OCI-LY1 (cell line): ENCODE measurements at regions not wholly inside any gene's neighbourhood (a gene's known extent, or its start where the extent isn't known, plus 50 kb on each side); places are given as distances from the start of the nearest gene placed in this dataset.

ENCODE experiments used
- H2AFZ ChIP-seq: fragments of 200-600 bp; sonication (generic), shearing (Covaris generic); 2 replicates; pipeline ENCODE4 v1.6.0; 2014; ENCODE audit warnings: antibody characterized with exemption, mild to moderate bottlenecking, low read length
- H3F3A ChIP-seq: fragments of 200-600 bp; sonication (generic), shearing (Covaris generic); 2 replicates; pipeline ENCODE4 v1.6.0; 2014; ENCODE audit warnings: mild to moderate bottlenecking, antibody characterized with exemption, low read length, moderate library complexity; ENCODE audit not compliant: insufficient read depth
- H3K27ac ChIP-seq: fragments of 200-600 bp; sonication (generic); 2 replicates; pipeline ENCODE4 v1.5.1; 2014; ENCODE audit warnings: low read length, mixed run types, mild to moderate bottlenecking, low read depth; ENCODE audit not compliant: poor library complexity, severe bottlenecking
- H3K27me3 ChIP-seq: fragments of 200-600 bp; sonication (generic); 2 replicates; pipeline ENCODE4 v1.6.0; 2014; ENCODE audit warnings: antibody characterized with exemption, mild to moderate bottlenecking, low read length, moderate library complexity; ENCODE audit not compliant: insufficient read depth
- H3K36me3 ChIP-seq: fragments of 200-600 bp; sonication (generic); 2 replicates; pipeline ENCODE4 v1.6.1; 2014; ENCODE audit warnings: mild to moderate bottlenecking, antibody characterized with exemption, low read length, moderate library complexity, mixed read lengths; ENCODE audit not compliant: insufficient read depth
- H3K4me1 ChIP-seq: fragments of 200-600 bp; sonication (generic); 2 replicates; pipeline ENCODE4 v1.5.1; 2014; ENCODE audit warnings: mild to moderate bottlenecking, low read length, moderate library complexity; ENCODE audit not compliant: insufficient read depth, severe bottlenecking
- H3K4me2 ChIP-seq: fragments of 200-600 bp; sonication (generic), shearing (Covaris generic); 2 replicates; pipeline ENCODE4 v1.6.1; 2014; ENCODE audit warnings: low read length
- H3K4me3 ChIP-seq: fragments of 200-600 bp; sonication (generic); 2 replicates; pipeline ENCODE4 v1.5.1; 2014; ENCODE audit warnings: low read length, low read depth, mild to moderate bottlenecking, mixed read lengths; ENCODE audit not compliant: poor library complexity, severe bottlenecking
- H3K79me2 ChIP-seq: fragments of 200-600 bp; shearing (Covaris generic); 2 replicates; pipeline ENCODE4 v1.6.1; 2016; ENCODE audit warnings: mixed run types, low read length, mixed read lengths; ENCODE audit not compliant: insufficient read depth
- H3K9ac ChIP-seq: fragments of 200-600 bp; sonication (generic), shearing (Covaris generic); 2 replicates; pipeline ENCODE4 v1.6.1; 2014; ENCODE audit warnings: mild to moderate bottlenecking, low read length, mixed read lengths
- H3K9me2 ChIP-seq: fragments of 200-600 bp; sonication (generic), shearing (Covaris generic); 2 replicates; pipeline ENCODE4 v1.6.1; 2014; ENCODE audit warnings: low read depth, mild to moderate bottlenecking, low read length, mixed read lengths
- H3K9me3 ChIP-seq: fragments of 200-600 bp; shearing (Covaris generic); 2 replicates; pipeline ENCODE4 v1.6.1; 2014; ENCODE audit warnings: low read length, mixed read lengths
- H4K20me1 ChIP-seq: fragments of 200-600 bp; sonication (generic), shearing (Covaris generic); 2 replicates; pipeline ENCODE4 v1.6.0; 2016; ENCODE audit warnings: mild to moderate bottlenecking, low read length; ENCODE audit not compliant: insufficient read depth
- CTCF ChIP-seq: fragments of 200-600 bp; sonication (generic), shearing (Covaris generic); IDR thresholded peaks from 2 replicates; pipeline ENCODE4 v1.5.1; 2017; ENCODE audit warnings: mild to moderate bottlenecking, antibody characterized with exemption, low read length, moderate library complexity, mixed read lengths
- EZH2 ChIP-seq: fragments of 200-600 bp; sonication (generic), shearing (Covaris generic); IDR thresholded peaks from 2 replicates; pipeline ENCODE4 v1.8.0; 2017; ENCODE audit warnings: borderline replicate concordance, mixed run types, mild to moderate bottlenecking, antibody characterized with exemption, low read length, moderate library complexity, mixed read lengths

- H3K4me3 ChIP-seq, result no peak overlapping the region
- no peaks in the 10 kb centered on the region for H3K9me3 ChIP-seq
- no peak for TF ChIP-seq CTCF
- no peak for TF ChIP-seq EZH2
- no peak overlapping the region for H3K9ac ChIP-seq
- H3K36me3 ChIP-seq, result no peaks in the 10 kb centered on the region
- H3K27me3 ChIP-seq, result no peaks in the 10 kb centered on the region
- no peaks in the 10 kb centered on the region for H3K9me2 ChIP-seq
- no peaks in the 10 kb centered on the region for H3F3A ChIP-seq
- H3K4me2 ChIP-seq, result no peak overlapping the region
- H3K4me1 ChIP-seq, result no peaks in the 10 kb centered on the region
- H3K79me2 ChIP-seq, result no peaks in the 10 kb centered on the region
- H3K27ac ChIP-seq, result no peak overlapping the region
- H2AFZ ChIP-seq, result no peak overlapping the region
- no peaks in the 10 kb centered on the region for H4K20me1 ChIP-seq
Observed at GRCh38 chr12:111224186-111225066, 144.5 kb downstream of the PHETA1 start.

GRCh38 chr12:111222523-111222922 lies 146.4 kb downstream of the PHETA1 start:
- Histone ChIP-seq H3K4me3 (no peak overlapping the region), H2AFZ (no peak overlapping the region), H3K9me3 (no peaks in the 10 kb centered on the region), H3K4me1 (no peaks in the 10 kb centered on the region), H3K27ac (no peak overlapping the region), H3K9me2 (no peaks in the 10 kb centered on the region), H3K27me3 (no peaks in the 10 kb centered on the region), H4K20me1 (no peaks in the 10 kb centered on the region), H3K36me3 (no peaks in the 10 kb centered on the region), H3K4me2 (no peak overlapping the region), H3F3A (no peaks in the 10 kb centered on the region), H3K9ac (no peak overlapping the region), H3K79me2 (no peaks in the 10 kb centered on the region)
- TF ChIP-seq EZH2, result no peak
- no peak for TF ChIP-seq CTCF

- no peaks in the 10 kb centered on the region for H3K4me1 ChIP-seq
- no peak overlapping the region for H2AFZ ChIP-seq
- H3K27ac ChIP-seq, result no peak overlapping the region
- H3K9me3 ChIP-seq, result no peaks in the 10 kb centered on the region
- H3K9ac ChIP-seq, result no peak overlapping the region
- no peaks in the 10 kb centered on the region for H4K20me1 ChIP-seq
- H3K4me3 ChIP-seq, result no peak overlapping the region
- H3K36me3 ChIP-seq, result no peaks in the 10 kb centered on the region
- no peak overlapping the region for H3K4me2 ChIP-seq
- no peaks in the 10 kb centered on the region for H3K9me2 ChIP-seq
- TF ChIP-seq EZH2 (no peak), CTCF (no peak)
- no peaks in the 10 kb centered on the region for H3F3A ChIP-seq
- no peaks in the 10 kb centered on the region for H3K27me3 ChIP-seq
- H3K79me2 ChIP-seq, result no peaks in the 10 kb centered on the region
Observed at GRCh38 chr12:111222027-111222414, 146.9 kb downstream of the PHETA1 start.
